ENCODE measurements at regions not wholly inside any gene's neighbourhood (a gene's known extent, or its start where the extent isn't known, plus 50 kb on each side); places are given as distances from the start of the nearest gene placed in this dataset.
A peak's percentile ranks its signal among the peaks of the same experiment; 100 is the strongest.

- Histone ChIP-seq H3K79me1 (ENCODE audit: low read length) (no peaks in the 10 kb centered on the region), H4K91ac (ENCODE audit: low read depth, low read length) (no peak overlapping the region), H2BK120ac (ENCODE audit: insufficient read depth, low read length, poor library complexity) (no peak overlapping the region), H3K18ac (ENCODE audit: low read length) (no peak overlapping the region), H4K12ac (ENCODE audit: low read depth, low read length) (no peak overlapping the region), H4K8ac (ENCODE audit: low read depth, low read length) (no peak overlapping the region), H3K27ac (ENCODE audit: low read depth, low read length) (no peak overlapping the region), H3K4ac (ENCODE audit: low read depth, low read length) (no peak overlapping the region), H3K23ac (ENCODE audit: low read length) (no peak overlapping the region), H2BK5ac (ENCODE audit: low read depth, low read length, poor library complexity) (no peak overlapping the region), H2AK5ac (ENCODE audit: low read length) (no peak overlapping the region), H3K4me3 (ENCODE audit: low read depth, low read length) (no peak overlapping the region), H2BK12ac (ENCODE audit: low read length) (no peak overlapping the region), H3K79me2 (ENCODE audit: control insufficient read depth, insufficient read depth, low read length, poor library complexity) (no peaks in the 10 kb centered on the region), H3K4me1 (ENCODE audit: control insufficient read depth in 1 of 2, insufficient read depth in 2 of 2, low read length in 2 of 2) (peaks cover 3 to 4% of the 10 kb centered on the region in 2 experiments), H3K9ac (ENCODE audit: low read length) (no peak overlapping the region), H3K36me3 (ENCODE audit: control insufficient read depth in 1 of 2, insufficient read depth in 2 of 2, low read length in 2 of 2) (no peaks in the 10 kb centered on the region), H3K27me3 (ENCODE audit: insufficient read depth, low read length) (no peaks in the 10 kb centered on the region), H3K9me3 (ENCODE audit: insufficient read depth, low read depth, low read length) (no peaks in the 10 kb centered on the region), H3K4me2 (ENCODE audit: low read length) (no peak overlapping the region), H2AFZ (ENCODE audit: insufficient read depth, low read length, poor library complexity) (no peak overlapping the region), H3K14ac (ENCODE audit: low read length) (no peak overlapping the region)
- WGBS (ENCODE audit: extremely low coverage, insufficient coverage, insufficient read length), result no CpG with 5 or more reads among the region's 1 CpG
- no peak for DNase-seq
Measured at GRCh38 chr12:59115995-59116394, 195.7 kb upstream of the LRIG3 start.

- Histone ChIP-seq H2BK120ac (ENCODE audit: insufficient read depth, low read length, poor library complexity) (no peak overlapping the region), H3K9ac (ENCODE audit: low read length) (no peak overlapping the region), H2AK5ac (ENCODE audit: low read length) (no peak overlapping the region), H3K4ac (ENCODE audit: low read depth, low read length) (no peak overlapping the region), H2BK5ac (ENCODE audit: low read depth, low read length, poor library complexity) (no peak overlapping the region), H4K91ac (ENCODE audit: low read depth, low read length) (no peak overlapping the region), H3K27ac (ENCODE audit: low read depth, low read length) (no peak overlapping the region), H3K14ac (ENCODE audit: low read length) (no peak overlapping the region), H3K4me2 (ENCODE audit: low read length) (no peak overlapping the region), H3K23ac (ENCODE audit: low read length) (no peak overlapping the region), H2BK12ac (ENCODE audit: low read length) (no peak overlapping the region), H4K12ac (ENCODE audit: low read depth, low read length) (no peak overlapping the region), H3K4me1 (ENCODE audit: control insufficient read depth in 1 of 2, insufficient read depth in 2 of 2, low read length in 2 of 2) (peaks cover 3 to 4% of the 10 kb centered on the region in 2 experiments), H3K79me2 (ENCODE audit: control insufficient read depth, insufficient read depth, low read length, poor library complexity) (no peaks in the 10 kb centered on the region), H4K8ac (ENCODE audit: low read depth, low read length) (no peak overlapping the region), H3K79me1 (ENCODE audit: low read length) (no peaks in the 10 kb centered on the region), H3K18ac (ENCODE audit: low read length) (no peak overlapping the region), H2AFZ (ENCODE audit: insufficient read depth, low read length, poor library complexity) (no peak overlapping the region), H3K36me3 (ENCODE audit: control insufficient read depth in 1 of 2, insufficient read depth in 2 of 2, low read length in 2 of 2) (no peaks in the 10 kb centered on the region), H3K9me3 (ENCODE audit: insufficient read depth, low read depth, low read length) (no peaks in the 10 kb centered on the region), H3K27me3 (ENCODE audit: insufficient read depth, low read length) (no peaks in the 10 kb centered on the region), H3K4me3 (ENCODE audit: low read depth, low read length) (no peak overlapping the region)
- WGBS (ENCODE audit: extremely low coverage, insufficient coverage, insufficient read length), result no CpG with 5 or more reads among the region's 4 CpGs
- DNase-seq, result no peak
Measured at GRCh38 chr12:59115526-59115925, 195.2 kb upstream of the LRIG3 start.

GRCh38 chr12:59113831-59114615, 193.7 kb upstream of the LRIG3 start:
- Histone ChIP-seq H3K23ac (ENCODE audit: low read length) (no peak overlapping the region), H3K36me3 (ENCODE audit: control insufficient read depth in 1 of 2, insufficient read depth in 2 of 2, low read length in 2 of 2) (no peaks in the 10 kb centered on the region), H3K79me2 (ENCODE audit: control insufficient read depth, insufficient read depth, low read length, poor library complexity) (no peaks in the 10 kb centered on the region), H4K12ac (ENCODE audit: low read depth, low read length) (no peak overlapping the region), H2AK5ac (ENCODE audit: low read length) (no peak overlapping the region), H4K91ac (ENCODE audit: low read depth, low read length) (no peak overlapping the region), H3K9ac (ENCODE audit: low read length) (no peak overlapping the region), H2BK120ac (ENCODE audit: insufficient read depth, low read length, poor library complexity) (no peak overlapping the region), H4K8ac (ENCODE audit: low read depth, low read length) (no peak overlapping the region), H3K4ac (ENCODE audit: low read depth, low read length) (no peak overlapping the region), H3K4me1 (ENCODE audit: control insufficient read depth in 1 of 2, insufficient read depth in 2 of 2, low read length in 2 of 2) (no peaks in the 10 kb centered on the region), H3K27me3 (ENCODE audit: insufficient read depth, low read length) (no peaks in the 10 kb centered on the region), H2BK12ac (ENCODE audit: low read length) (no peak overlapping the region), H3K79me1 (ENCODE audit: low read length) (no peaks in the 10 kb centered on the region), H3K4me2 (ENCODE audit: low read length) (no peak overlapping the region), H3K4me3 (ENCODE audit: low read depth, low read length) (no peak overlapping the region), H3K9me3 (ENCODE audit: insufficient read depth, low read depth, low read length) (no peaks in the 10 kb centered on the region), H3K27ac (ENCODE audit: low read depth, low read length) (no peak overlapping the region), H3K18ac (ENCODE audit: low read length) (no peak overlapping the region), H2AFZ (ENCODE audit: insufficient read depth, low read length, poor library complexity) (no peak overlapping the region), H3K14ac (ENCODE audit: low read length) (no peak overlapping the region), H2BK5ac (ENCODE audit: low read depth, low read length, poor library complexity) (no peak overlapping the region)
- DNase-seq, result peak; percentile 62 to 86
- no CpG with 5 or more reads among the region's 12 CpGs for WGBS (ENCODE audit: extremely low coverage, insufficient coverage, insufficient read length)

- no peaks in the 10 kb centered on the region for H3K27me3 ChIP-seq (ENCODE audit: insufficient read depth, low read length)
- no peaks in the 10 kb centered on the region for H3K9me3 ChIP-seq (ENCODE audit: insufficient read depth, low read depth, low read length)
- H4K8ac ChIP-seq (ENCODE audit: low read depth, low read length), result no peak overlapping the region
- H3K4me2 ChIP-seq (ENCODE audit: low read length), result no peak overlapping the region
- no peak for DNase-seq
- no peak overlapping the region for H3K23ac ChIP-seq (ENCODE audit: low read length)
- no peak overlapping the region for H2AFZ ChIP-seq (ENCODE audit: insufficient read depth, low read length, poor library complexity)
- H3K14ac ChIP-seq (ENCODE audit: low read length), result no peak overlapping the region
- no peak overlapping the region for H4K91ac ChIP-seq (ENCODE audit: low read depth, low read length)
- no peak overlapping the region for H2AK5ac ChIP-seq (ENCODE audit: low read length)
- no peaks in the 10 kb centered on the region for H3K79me2 ChIP-seq (ENCODE audit: control insufficient read depth, insufficient read depth, low read length, poor library complexity)
- no peaks in the 10 kb centered on the region for H3K79me1 ChIP-seq (ENCODE audit: low read length)
- H3K4me1 ChIP-seq (ENCODE audit: control insufficient read depth in 1 of 2, insufficient read depth in 2 of 2, low read length in 2 of 2), result no peaks in the 10 kb centered on the region
- H3K4ac ChIP-seq (ENCODE audit: low read depth, low read length), result no peak overlapping the region
- no peak overlapping the region for H3K4me3 ChIP-seq (ENCODE audit: low read depth, low read length)
- no peak overlapping the region for H2BK5ac ChIP-seq (ENCODE audit: low read depth, low read length, poor library complexity)
- H3K27ac ChIP-seq (ENCODE audit: low read depth, low read length), result no peak overlapping the region
- no peak overlapping the region for H3K18ac ChIP-seq (ENCODE audit: low read length)
- no peak overlapping the region for H2BK12ac ChIP-seq (ENCODE audit: low read length)
- H4K12ac ChIP-seq (ENCODE audit: low read depth, low read length), result no peak overlapping the region
- H3K36me3 ChIP-seq (ENCODE audit: control insufficient read depth in 1 of 2, insufficient read depth in 2 of 2, low read length in 2 of 2), result no peaks in the 10 kb centered on the region
- WGBS (ENCODE audit: extremely low coverage, insufficient coverage, insufficient read length), result no CpG with 5 or more reads among the region's 3 CpGs
- no peak overlapping the region for H2BK120ac ChIP-seq (ENCODE audit: insufficient read depth, low read length, poor library complexity)
- H3K9ac ChIP-seq (ENCODE audit: low read length), result no peak overlapping the region
Measured at GRCh38 chr12:59111851-59112250, 191.5 kb upstream of the LRIG3 start.

All from trophoblast cell (in vitro differentiated cells and primary cell).